HL-60 (cell line): ENCODE measurements at regions not wholly inside any gene's neighbourhood (a gene's known extent, or its start where the extent isn't known, plus 50 kb on each side); places are given as distances from the start of the nearest gene placed in this dataset.

ENCODE experiments used
- DNase-seq, 2 experiments: peaks; one replicate each; pipeline ENCODE4 v3.0.0-alpha.2; 2010 to 2020; ENCODE audit warnings: low read depth in 1 of 2, low spot score in 1 of 2
- H3K27ac ChIP-seq: fragments of 250-450 bp; sonication (Bioruptor Pico); replicated peaks from 2 replicates; pipeline ENCODE4 v1.5.1; 2020; ENCODE audit warnings: mild to moderate bottlenecking, moderate library complexity
- H3K27me3 ChIP-seq: fragments of 250-450 bp; sonication (Bioruptor Pico); 2 replicates; pipeline ENCODE4 v1.5.1; 2021; ENCODE audit warnings: mild to moderate bottlenecking, moderate library complexity; ENCODE audit not compliant: insufficient read depth, poor library complexity, severe bottlenecking
- H3K4me3 ChIP-seq: replicated peaks from 2 replicates; pipeline ENCODE4 v1.5.1; 2011; ENCODE audit warnings: mild to moderate bottlenecking, control low read depth, low read length; ENCODE audit not compliant: insufficient read depth
- CTCF ChIP-seq: IDR thresholded peaks from one replicate; pipeline ENCODE4 v1.5.1; 2011; ENCODE audit warnings: low read length, control low read depth, inconsistent platforms; ENCODE audit not compliant: insufficient read depth
- GABPA ChIP-seq: IDR thresholded peaks from 2 replicates; pipeline ENCODE4 v1.6.1; 2012; ENCODE audit warnings: low read depth
- POLR2AphosphoS5 ChIP-seq: IDR thresholded peaks from 2 replicates; pipeline ENCODE4 v1.6.1; 2012; ENCODE audit warnings: low read depth
- SPI1 ChIP-seq: IDR thresholded peaks from 2 replicates; pipeline ENCODE4 v1.6.1; 2012; ENCODE audit warnings: low read depth, mild to moderate bottlenecking, borderline replicate concordance
- TF ChIP-seq, protein P1 (sequence below): IDR thresholded peaks from 2 replicates; pipeline ENCODE4 v1.6.1; 2012; ENCODE audit warnings: low read depth; ENCODE audit not compliant: insufficient replicate concordance

- H3K4me3 ChIP-seq, result no peak overlapping the region
- DNase-seq, result no peak
- no peak for TF ChIP-seq GABPA
- TF ChIP-seq SPI1, result no peak
- no peak for TF ChIP-seq CTCF
- no peak for TF ChIP-seq POLR2AphosphoS5
- TF ChIP-seq, protein P1, sequence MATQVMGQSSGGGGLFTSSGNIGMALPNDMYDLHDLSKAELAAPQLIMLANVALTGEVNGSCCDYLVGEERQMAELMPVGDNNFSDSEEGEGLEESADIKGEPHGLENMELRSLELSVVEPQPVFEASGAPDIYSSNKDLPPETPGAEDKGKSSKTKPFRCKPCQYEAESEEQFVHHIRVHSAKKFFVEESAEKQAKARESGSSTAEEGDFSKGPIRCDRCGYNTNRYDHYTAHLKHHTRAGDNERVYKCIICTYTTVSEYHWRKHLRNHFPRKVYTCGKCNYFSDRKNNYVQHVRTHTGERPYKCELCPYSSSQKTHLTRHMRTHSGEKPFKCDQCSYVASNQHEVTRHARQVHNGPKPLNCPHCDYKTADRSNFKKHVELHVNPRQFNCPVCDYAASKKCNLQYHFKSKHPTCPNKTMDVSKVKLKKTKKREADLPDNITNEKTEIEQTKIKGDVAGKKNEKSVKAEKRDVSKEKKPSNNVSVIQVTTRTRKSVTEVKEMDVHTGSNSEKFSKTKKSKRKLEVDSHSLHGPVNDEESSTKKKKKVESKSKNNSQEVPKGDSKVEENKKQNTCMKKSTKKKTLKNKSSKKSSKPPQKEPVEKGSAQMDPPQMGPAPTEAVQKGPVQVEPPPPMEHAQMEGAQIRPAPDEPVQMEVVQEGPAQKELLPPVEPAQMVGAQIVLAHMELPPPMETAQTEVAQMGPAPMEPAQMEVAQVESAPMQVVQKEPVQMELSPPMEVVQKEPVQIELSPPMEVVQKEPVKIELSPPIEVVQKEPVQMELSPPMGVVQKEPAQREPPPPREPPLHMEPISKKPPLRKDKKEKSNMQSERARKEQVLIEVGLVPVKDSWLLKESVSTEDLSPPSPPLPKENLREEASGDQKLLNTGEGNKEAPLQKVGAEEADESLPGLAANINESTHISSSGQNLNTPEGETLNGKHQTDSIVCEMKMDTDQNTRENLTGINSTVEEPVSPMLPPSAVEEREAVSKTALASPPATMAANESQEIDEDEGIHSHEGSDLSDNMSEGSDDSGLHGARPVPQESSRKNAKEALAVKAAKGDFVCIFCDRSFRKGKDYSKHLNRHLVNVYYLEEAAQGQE, result no peak
- H3K27me3 ChIP-seq, result no peaks in the 10 kb centered on the region
- no peak overlapping the region for H3K27ac ChIP-seq
Measured at GRCh38 chr10:23534761-23535160, 95.9 kb downstream of the OTUD1 start.

GRCh38 chr10:23535381-23535780, 96.5 kb downstream of the OTUD1 start:
- TF ChIP-seq, protein P1, result no peak
- TF ChIP-seq POLR2AphosphoS5 (no peak), GABPA (no peak), SPI1 (no peak), CTCF (no peak)
- no peak for DNase-seq
- H3K27ac ChIP-seq, result no peak overlapping the region

GRCh38 chr10:23538968-23539367, 100.1 kb downstream of the OTUD1 start:
- TF ChIP-seq CTCF, result no peak
- TF ChIP-seq POLR2AphosphoS5, result no peak
- TF ChIP-seq SPI1, result no peak
- TF ChIP-seq GABPA, result no peak
- TF ChIP-seq, protein P1, result no peak
- DNase-seq, result no peak
- Histone ChIP-seq H3K27ac (peak overlapping the region; percentile 84), H3K27me3 (no peaks in the 10 kb centered on the region), H3K4me3 (no peak overlapping the region)

More at GRCh38 chr10:23535381-23535780, 96.5 kb downstream of the OTUD1 start:
- no peak overlapping the region for H3K4me3 ChIP-seq
- H3K27me3 ChIP-seq, result no peaks in the 10 kb centered on the region
